ENCODE measurements at regions not wholly inside any gene's neighbourhood (a gene's known extent, or its start where the extent isn't known, plus 50 kb on each side); places are given as distances from the start of the nearest gene placed in this dataset.
A peak's percentile ranks its signal among the peaks of the same experiment; 100 is the strongest.

GRCh38 chr7:156527458-156527890 lies 113.1 kb upstream of the RNF32 start:
- no peak for TF ChIP-seq CTCF (IDR thresholded peaks at IDR 0.05; ENCODE audit: insufficient read depth in 1 of 2, low read depth in 1 of 2, low read length in 1 of 2, severe bottlenecking in 1 of 2, unreplicated experiment in 1 of 2)
- H3K27me3 ChIP-seq (replicated peaks; ENCODE audit: control insufficient read depth, insufficient read depth, low read length): no peaks in the 10 kb centered on the region
- H3K36me3 Mint-ChIP-seq (ENCODE audit: insufficient read depth, unreplicated experiment): no peaks in the 10 kb centered on the region
- no peaks in the 10 kb centered on the region; the same call in 1 of the 2 replicates for H3K36me3 ChIP-seq (ENCODE audit: control insufficient read depth, insufficient read depth, low read length)
- no peaks in the 10 kb centered on the region for H3K27me3 Mint-ChIP-seq (ENCODE audit: insufficient read depth, unreplicated experiment)
- peak; percentile 68 to 82 for DNase-seq
- BruUV-seq (replicated peaks): no TSS peak
- POLR2A ChIA-PET: interaction anchor here (0.5 to 0.7 kb wide), 4 partner anchors 111 to 700 kb away, joined by 3 to 6 read pairs (median 3); no protein-coding TSS in a partner anchor
- H3K4me1 ChIP-seq: peaks cover 39% of the 10 kb centered on the region
- H3K9me3 ChIP-seq: no peaks in the 10 kb centered on the region
- H3K4me3 Mint-ChIP-seq (ENCODE audit: unreplicated experiment): no peak overlapping the region
- H3K4me3 ChIP-seq (ENCODE audit: low read depth, low read length): no peak overlapping the region
- intact Hi-C loops (cut with micrococcal nuclease; ENCODE audit: unreplicated experiment): loop anchor here (1.0 to 2.0 kb wide), 3 partner anchors 11 to 111 kb away; no protein-coding TSS in a partner anchor
- peaks cover 18% of the 10 kb centered on the region for H3K4me1 Mint-ChIP-seq (ENCODE audit: low read depth, unreplicated experiment)
- no peaks in the 10 kb centered on the region for H3K9me3 Mint-ChIP-seq (ENCODE audit: unreplicated experiment)
- CTCF ChIA-PET: no interaction called here
- H3K27ac Mint-ChIP-seq (ENCODE audit: unreplicated experiment): peak overlapping the region; percentile 45

- intact Hi-C loops (cut with micrococcal nuclease; ENCODE audit: unreplicated experiment): no loop called here
- Mint-ChIP-seq H3K27me3 (ENCODE audit: insufficient read depth, unreplicated experiment) (no peaks in the 10 kb centered on the region), H3K4me3 (ENCODE audit: unreplicated experiment) (no peak overlapping the region), H3K4me1 (ENCODE audit: low read depth, unreplicated experiment) (peaks cover 7% of the 10 kb centered on the region), H3K27ac (ENCODE audit: unreplicated experiment) (no peak overlapping the region), H3K36me3 (ENCODE audit: insufficient read depth, unreplicated experiment) (no peaks in the 10 kb centered on the region), H3K9me3 (ENCODE audit: unreplicated experiment) (no peaks in the 10 kb centered on the region)
- Histone ChIP-seq H3K9me3 (no peaks in the 10 kb centered on the region), H3K4me1 (peaks cover 26% of the 10 kb centered on the region), H3K27me3 (replicated peaks; ENCODE audit: control insufficient read depth, insufficient read depth, low read length) (no peaks in the 10 kb centered on the region), H3K4me3 (ENCODE audit: low read depth, low read length) (no peak overlapping the region), H3K36me3 (ENCODE audit: control insufficient read depth, insufficient read depth, low read length) (no peaks in the 10 kb centered on the region)
- CTCF ChIA-PET: no interaction called here
- POLR2A ChIA-PET: no interaction called here
- TF ChIP-seq CTCF (IDR thresholded peaks at IDR 0.05; ENCODE audit: insufficient read depth in 1 of 2, low read depth in 1 of 2, low read length in 1 of 2, severe bottlenecking in 1 of 2, unreplicated experiment in 1 of 2): no peak
- no peak for DNase-seq
- BruUV-seq (replicated peaks): no TSS peak
Measured at GRCh38 chr7:156524818-156525597, 115.6 kb upstream of the RNF32 start.

GRCh38 chr7:156523447-156524048 lies 117.0 kb upstream of the RNF32 start:
- no peak overlapping the region for H3K4me3 ChIP-seq (ENCODE audit: low read depth, low read length)
- H3K4me3 Mint-ChIP-seq (ENCODE audit: unreplicated experiment): no peak overlapping the region
- ChIA-PET POLR2A (no interaction called here), CTCF (no interaction called here)
- no peaks in the 10 kb centered on the region for H3K4me1 Mint-ChIP-seq (ENCODE audit: low read depth, unreplicated experiment)
- H3K4me1 ChIP-seq: peaks cover 17% of the 10 kb centered on the region
- H3K36me3 ChIP-seq (ENCODE audit: control insufficient read depth, insufficient read depth, low read length): no peaks in the 10 kb centered on the region
- H3K27me3 Mint-ChIP-seq (ENCODE audit: insufficient read depth, unreplicated experiment): no peaks in the 10 kb centered on the region
- no peaks in the 10 kb centered on the region for H3K36me3 Mint-ChIP-seq (ENCODE audit: insufficient read depth, unreplicated experiment)
- BruUV-seq (replicated peaks): no TSS peak
- H3K9me3 ChIP-seq: no peaks in the 10 kb centered on the region
- H3K27ac Mint-ChIP-seq (ENCODE audit: unreplicated experiment): no peak overlapping the region
- DNase-seq: no peak
- no peaks in the 10 kb centered on the region for H3K27me3 ChIP-seq (replicated peaks; ENCODE audit: control insufficient read depth, insufficient read depth, low read length)
- intact Hi-C loops (cut with micrococcal nuclease; ENCODE audit: unreplicated experiment): no loop called here
- TF ChIP-seq CTCF (IDR thresholded peaks at IDR 0.05; ENCODE audit: insufficient read depth in 1 of 2, low read depth in 1 of 2, low read length in 1 of 2, severe bottlenecking in 1 of 2, unreplicated experiment in 1 of 2): no peak
- no peaks in the 10 kb centered on the region for H3K9me3 Mint-ChIP-seq (ENCODE audit: unreplicated experiment)
